D721Med (cell line): ENCODE measurements at regions not wholly inside any gene's neighbourhood (a gene's known extent, or its start where the extent isn't known, plus 50 kb on each side); places are given as distances from the start of the nearest gene placed in this dataset.

Source experiments
- DNase-seq: peaks from one replicate; pipeline ENCODE4 v3.0.0; 2011; ENCODE audit warnings: low spot score; ENCODE audit not compliant: insufficient read length
- FAIRE-seq: peaks from 2 replicates; lab custom pipeline; 2011; peaks lifted over from hg19 to GRCh38; lab: Jason Lieb, UNC
- TF ChIP-seq, protein P1 (sequence below): IDR thresholded peaks from 2 replicates; pipeline ENCODE4 v1.5.1; 2012; ENCODE audit warnings: mild to moderate bottlenecking, control low read depth; ENCODE audit not compliant: insufficient read depth; ENCODE audit errors: missing control alignments

GRCh38 chr4:54929459-54929858, 195.9 kb downstream of the KDR start:
- DNase-seq = no peak
- TF ChIP-seq, protein P1, sequence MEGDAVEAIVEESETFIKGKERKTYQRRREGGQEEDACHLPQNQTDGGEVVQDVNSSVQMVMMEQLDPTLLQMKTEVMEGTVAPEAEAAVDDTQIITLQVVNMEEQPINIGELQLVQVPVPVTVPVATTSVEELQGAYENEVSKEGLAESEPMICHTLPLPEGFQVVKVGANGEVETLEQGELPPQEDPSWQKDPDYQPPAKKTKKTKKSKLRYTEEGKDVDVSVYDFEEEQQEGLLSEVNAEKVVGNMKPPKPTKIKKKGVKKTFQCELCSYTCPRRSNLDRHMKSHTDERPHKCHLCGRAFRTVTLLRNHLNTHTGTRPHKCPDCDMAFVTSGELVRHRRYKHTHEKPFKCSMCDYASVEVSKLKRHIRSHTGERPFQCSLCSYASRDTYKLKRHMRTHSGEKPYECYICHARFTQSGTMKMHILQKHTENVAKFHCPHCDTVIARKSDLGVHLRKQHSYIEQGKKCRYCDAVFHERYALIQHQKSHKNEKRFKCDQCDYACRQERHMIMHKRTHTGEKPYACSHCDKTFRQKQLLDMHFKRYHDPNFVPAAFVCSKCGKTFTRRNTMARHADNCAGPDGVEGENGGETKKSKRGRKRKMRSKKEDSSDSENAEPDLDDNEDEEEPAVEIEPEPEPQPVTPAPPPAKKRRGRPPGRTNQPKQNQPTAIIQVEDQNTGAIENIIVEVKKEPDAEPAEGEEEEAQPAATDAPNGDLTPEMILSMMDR = no peak
- no peak for FAIRE-seq

GRCh38 chr4:54924891-54925290, 200.5 kb downstream of the KDR start:
- DNase-seq = no peak
- TF ChIP-seq, protein P1 = no peak
- no peak for FAIRE-seq

DNA sequence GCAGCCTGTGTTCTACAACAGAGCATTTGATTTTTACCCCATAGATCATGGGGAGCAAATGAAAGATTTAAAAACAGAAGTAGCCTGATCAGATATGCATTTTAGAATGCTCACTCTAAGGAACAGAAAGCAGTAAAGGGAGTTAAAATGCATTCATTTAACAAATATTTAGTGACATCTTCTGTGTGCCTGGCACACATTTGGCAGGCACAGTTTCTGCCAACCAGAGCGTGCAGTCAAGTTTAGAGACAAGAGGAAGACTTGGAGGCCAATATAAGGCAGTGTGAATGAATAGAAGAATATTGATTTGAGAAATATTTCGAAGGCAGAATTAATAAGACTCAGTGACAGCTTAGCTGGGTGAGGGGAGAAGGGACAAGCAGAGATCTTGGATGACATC, 210.1 kb downstream of the KDR start:
- TF ChIP-seq, protein P1 = no peak
- DNase-seq (no peak), FAIRE-seq (no peak)

DNA sequence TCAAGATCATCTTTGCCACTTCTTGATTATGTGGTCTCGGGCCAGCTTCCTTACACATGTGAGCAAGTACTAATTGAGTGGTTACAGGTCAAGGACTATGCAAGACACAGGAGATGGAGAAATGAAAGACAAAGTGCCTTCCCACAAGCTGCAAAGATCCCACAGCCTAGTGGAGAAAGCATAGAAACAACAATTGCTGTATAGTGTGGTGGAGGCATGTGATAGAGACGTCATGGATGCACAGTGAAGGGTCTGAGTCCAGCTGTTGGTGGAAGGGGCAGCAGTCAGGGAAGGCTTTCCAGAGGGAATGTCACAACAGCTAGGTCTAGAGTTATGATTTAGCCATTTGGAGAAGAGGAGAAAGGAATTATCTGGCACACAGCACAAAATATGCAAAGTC, 210.6 kb downstream of the KDR start:
- FAIRE-seq (no peak), DNase-seq (no peak)
- TF ChIP-seq, protein P1 = no peak

GRCh38 chr4:54913751-54914526, 211.5 kb downstream of the KDR start:
- DNase-seq = no peak

GRCh38 chr4:54912155-54912554, 213.2 kb downstream of the KDR start:
- TF ChIP-seq, protein P1 = no peak
- DNase-seq (no peak), FAIRE-seq (no peak)

More at GRCh38 chr4:54913751-54914526, 211.5 kb downstream of the KDR start:
- TF ChIP-seq, protein P1 = no peak
- FAIRE-seq = no peak

- no peak for DNase-seq
- no peak for FAIRE-seq
- TF ChIP-seq, protein P1 = no peak
These were observed 215.4 kb downstream of the KDR start for GRCh38 chr4:54909961-54910360.
